RKO (cell line): ENCODE measurements at regions not wholly inside any gene's neighbourhood (a gene's known extent, or its start where the extent isn't known, plus 50 kb on each side); places are given as distances from the start of the nearest gene placed in this dataset.
A peak's percentile ranks its signal among the peaks of the same experiment; 100 is the strongest.

Source experiments
- DNase-seq: peaks from one replicate; pipeline ENCODE4 v3.0.0-alpha.2; 2016; ENCODE audit warnings: low spot score

DNA sequence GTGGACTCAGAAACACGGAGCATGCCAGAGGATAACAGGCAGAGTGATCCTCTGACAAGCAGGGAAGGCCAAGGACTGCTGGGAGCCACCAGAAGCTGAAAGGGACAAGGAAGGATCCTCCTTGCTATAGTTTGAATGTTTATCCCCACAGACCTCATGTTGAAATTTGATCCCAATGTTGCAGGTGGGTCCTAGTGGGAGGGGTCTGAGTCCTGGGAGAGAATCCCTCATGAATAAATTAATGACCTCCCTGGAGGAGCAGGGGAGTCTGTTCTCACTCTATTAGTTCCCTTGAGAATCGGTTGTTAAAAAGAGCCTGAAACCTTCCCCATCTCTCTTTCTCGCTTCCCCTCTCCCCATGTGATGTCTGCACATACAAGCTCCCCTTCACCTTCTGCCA, 124.4 kb downstream of the FBXO15 start:
- DNase-seq = no peak

DNA sequence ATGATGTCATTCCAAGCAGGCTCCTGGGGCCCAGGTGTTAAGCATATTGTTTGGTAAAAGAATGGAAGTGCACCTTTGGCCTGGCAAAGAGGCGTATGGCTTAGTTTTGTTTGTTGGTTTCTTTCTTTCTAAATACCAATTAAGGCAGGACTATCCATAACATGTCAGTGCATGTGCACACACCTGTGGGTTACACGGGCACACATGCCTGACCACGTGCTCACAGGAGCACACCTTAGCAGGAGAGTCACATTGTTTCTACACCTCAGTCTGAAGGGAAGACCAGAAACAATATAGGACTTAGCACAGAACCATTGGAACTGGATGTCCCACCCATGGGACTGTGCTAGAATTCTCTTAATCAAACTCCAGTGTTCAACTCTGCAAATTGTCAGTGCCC, 127.8 kb downstream of the FBXO15 start:
- DNase-seq = no peak

DNA sequence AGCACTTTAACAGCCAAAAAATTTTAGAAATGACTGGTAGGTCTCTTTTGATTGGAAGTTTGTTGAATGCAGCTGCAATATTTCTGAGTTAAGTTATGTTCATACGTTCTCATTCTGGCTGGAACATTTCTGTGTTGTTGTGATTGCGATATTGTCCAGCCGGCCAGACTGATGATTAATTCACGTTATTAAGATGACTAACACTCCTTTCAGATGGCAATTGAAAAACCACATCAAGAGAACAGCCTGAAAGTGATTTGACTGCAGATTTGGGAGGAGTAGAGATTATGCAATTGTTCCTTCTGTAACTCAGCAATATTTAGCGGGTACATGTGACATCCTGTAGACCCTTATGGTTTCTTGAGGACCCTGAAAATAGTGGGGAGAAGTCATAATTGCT, 133.7 kb downstream of the FBXO15 start:
- peak; percentile 40 for DNase-seq

DNA sequence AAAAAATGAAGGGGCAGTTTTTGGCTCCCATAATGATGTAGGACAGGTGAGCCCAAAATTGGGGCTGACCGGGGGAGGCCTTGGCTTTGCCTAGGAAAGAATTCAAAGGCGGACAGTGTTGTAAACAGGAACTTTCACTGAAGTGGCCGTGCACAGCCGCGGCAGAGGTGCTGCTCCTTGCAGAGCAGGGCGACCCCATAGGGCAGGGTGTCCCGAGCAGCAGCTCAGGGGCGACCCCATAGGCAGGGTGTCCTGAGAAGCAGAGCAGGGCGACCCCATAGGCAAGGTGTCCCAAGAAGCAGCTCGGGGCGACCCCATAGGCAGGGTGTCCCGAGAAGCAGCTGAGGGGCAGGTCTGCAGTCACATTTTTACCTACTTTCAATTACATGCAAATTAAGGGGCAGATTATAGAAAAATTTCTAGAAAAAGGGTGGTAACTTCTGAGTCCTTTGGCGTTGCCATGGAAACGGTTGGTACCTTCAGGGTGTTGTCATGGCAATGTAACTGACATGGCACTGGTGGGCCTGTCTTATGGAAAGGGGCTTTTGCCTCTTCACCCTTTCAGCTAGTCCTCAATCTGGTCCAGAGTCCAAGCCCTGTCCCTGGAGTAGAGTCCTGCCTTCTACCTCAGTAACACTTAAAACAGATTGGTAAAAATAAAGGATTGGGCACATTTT, 134.5 kb downstream of the FBXO15 start:
- DNase-seq = no peak

DNA sequence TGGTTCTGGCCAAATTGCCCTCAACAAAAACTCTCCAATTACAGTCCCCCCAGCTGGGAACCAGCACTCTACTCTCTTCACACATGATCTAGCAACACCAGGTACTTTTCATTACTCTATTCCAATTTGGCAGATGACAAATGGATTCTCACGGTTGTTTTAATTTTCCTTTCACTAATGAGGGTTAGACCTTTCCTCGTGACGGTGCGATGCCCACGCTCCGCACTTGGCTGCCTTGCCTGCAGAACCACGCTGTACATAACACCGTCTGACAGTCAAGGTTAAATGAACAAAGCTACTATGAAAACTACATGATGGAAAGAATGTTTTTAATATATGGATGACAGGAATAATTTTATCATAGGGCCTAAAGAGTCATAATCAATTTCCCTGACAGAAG, 141.5 kb downstream of the FBXO15 start:
- no peak for DNase-seq

DNA sequence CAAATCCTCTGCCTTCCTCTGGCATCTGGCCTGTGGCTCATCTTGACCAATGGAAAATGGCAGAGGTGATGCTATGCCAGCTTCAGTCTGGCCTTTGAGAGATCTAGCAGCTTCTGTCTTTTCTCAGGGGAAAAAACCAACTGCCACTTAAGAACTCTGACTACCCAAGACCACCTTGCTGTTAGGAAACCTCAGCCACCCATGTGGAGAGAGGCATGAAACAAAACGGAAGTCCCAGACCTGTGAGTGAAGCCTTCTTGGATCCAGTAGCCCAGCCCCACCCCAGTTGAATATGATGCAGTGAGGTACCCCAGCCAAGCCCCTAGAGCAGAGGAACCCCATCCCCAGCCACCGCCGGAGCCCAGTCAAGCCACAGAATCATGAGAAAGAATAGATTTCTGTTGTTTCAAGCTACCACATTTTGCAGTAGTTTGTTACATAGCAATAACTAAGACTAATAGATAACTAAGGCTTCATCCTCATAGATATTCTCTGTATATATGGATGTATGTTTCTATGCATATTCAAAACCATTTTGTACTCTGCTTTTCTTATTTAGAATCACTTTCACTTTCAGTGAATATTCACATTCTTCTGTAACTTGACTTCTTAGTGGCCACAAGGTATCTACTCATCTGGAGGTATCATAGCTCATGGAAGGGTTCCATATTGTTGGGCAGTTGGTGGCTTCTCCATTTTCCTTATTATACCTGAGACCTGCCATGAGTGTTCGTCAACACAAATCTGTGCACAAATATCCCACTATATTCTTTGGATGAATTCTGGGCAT, 142.1 kb downstream of the FBXO15 start:
- no peak for DNase-seq

DNA sequence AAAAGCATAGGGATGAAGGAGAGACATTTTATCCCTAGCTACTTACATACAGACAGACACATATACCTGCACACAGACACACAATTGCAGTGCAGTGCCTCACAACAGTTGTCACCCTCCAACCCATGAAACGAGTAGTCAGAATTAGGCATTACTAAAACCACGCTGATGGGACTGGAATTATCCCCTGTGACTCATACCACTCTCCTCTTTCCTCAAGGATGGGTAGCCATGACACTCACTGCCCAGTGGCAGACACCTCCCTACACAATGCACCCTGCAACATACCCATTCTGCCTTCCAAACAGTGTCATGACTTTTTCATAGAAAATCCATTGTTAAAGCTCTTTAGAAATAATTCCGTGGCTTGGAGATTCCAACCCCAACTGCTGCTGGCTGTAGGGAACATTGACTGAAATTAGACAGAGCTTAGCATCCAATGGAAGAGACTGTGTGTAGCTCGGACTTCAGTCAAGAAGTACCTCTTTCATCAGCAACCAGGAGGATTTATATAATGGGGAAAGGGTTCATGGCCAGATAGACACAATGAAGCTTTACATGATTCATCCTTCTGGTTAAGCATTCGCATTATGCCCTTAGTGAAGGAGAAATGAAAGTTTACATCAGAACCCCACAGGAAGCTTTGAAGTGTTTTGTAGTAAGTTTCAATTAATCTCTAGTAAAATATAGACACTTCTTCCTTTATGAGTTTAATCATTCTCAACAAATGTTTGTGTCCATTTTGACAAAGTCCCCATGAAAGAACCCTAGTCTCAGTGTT, 155.2 kb downstream of the FBXO15 start:
- DNase-seq = no peak

DNA sequence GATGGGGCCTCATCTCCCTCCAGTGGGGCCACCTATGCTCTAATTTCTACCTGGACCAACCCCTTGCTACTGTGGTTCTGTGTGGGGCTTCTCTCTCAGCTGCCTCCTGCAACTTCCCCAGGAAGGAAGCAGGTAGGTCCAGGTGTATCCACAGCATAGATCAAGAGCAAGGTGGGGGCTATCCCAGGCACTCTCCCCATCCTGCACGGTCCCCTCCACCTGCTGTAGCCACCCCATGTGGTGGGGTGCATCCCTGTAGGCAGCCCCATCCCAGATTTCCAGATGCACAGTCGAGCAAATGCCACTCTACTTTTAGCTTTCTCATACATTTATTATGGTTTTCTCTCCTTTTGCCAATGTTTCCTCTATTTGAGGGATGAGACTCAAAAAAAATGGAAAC, 156.1 kb downstream of the FBXO15 start:
- DNase-seq = no peak

DNA sequence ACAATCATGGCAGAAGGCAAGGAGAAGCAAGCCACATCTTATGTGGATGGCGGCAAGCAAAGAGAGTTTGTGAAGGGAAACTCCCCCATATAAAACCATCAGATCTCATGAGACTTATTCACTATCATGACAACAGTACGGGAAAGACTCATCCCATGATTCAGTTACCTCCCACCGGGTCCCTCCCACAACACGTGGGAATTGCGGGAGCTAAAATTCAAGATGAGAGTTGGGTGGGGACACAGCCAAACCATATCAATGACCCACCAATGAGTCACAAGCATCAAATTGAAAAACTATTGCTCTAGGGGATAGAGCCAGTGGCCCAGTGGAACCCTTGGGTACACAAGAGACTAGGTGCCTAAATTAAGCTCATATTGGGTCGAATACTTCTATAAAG, 157.4 kb downstream of the FBXO15 start:
- DNase-seq = no peak

DNA sequence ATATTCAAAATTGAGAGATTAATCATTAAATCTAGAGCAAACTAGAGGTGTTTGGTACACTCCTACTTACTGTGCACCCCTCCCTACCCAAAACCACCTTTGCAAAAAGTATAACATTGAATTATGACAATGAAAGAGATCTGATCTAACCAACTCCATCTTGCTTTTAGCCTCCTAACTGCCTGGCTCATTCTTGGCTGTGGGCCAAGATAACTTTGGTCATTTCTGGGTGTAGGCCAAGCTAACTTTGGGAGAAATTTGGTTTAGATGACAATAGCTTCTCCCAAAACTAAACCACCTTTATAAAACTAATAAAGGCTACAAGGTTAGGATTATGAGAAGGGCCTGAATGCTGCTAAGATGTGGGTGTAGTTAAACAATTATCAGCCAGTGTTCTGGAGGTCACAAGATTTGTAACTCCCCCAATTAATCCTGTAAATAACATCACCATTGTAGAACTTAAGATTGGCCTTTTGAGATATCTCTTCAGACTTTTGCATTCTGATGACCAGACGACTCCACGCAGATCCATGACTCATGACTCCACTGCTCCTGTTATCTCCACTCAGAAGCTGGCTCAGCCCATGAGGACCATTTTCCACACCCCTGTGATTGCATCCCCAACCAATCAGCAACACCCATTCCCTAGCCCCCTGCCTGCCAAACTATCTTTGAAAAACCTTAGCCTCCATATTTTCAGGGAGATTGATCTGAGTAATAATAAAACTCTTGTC, 160.2 kb downstream of the FBXO15 start:
- DNase-seq = no peak

DNA sequence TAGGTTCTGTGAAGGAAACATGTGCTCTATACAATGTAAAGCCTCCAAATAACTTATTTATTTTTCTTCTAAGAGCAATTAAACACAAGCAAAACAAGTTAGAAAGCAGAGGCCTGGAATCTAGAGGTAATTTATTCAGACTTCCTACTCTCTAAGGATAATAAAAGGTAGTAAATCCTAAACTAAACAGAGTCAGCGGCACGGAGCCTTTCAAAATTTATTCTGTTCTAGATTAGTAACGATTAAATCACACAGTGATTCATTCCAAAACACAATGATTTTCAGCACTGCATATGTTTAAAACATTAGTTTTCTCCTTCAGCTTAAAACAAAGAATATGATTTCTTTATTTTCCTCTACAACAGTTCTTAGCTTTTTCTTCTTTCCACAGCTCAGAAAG, 160.9 kb downstream of the FBXO15 start:
- no peak for DNase-seq

DNA sequence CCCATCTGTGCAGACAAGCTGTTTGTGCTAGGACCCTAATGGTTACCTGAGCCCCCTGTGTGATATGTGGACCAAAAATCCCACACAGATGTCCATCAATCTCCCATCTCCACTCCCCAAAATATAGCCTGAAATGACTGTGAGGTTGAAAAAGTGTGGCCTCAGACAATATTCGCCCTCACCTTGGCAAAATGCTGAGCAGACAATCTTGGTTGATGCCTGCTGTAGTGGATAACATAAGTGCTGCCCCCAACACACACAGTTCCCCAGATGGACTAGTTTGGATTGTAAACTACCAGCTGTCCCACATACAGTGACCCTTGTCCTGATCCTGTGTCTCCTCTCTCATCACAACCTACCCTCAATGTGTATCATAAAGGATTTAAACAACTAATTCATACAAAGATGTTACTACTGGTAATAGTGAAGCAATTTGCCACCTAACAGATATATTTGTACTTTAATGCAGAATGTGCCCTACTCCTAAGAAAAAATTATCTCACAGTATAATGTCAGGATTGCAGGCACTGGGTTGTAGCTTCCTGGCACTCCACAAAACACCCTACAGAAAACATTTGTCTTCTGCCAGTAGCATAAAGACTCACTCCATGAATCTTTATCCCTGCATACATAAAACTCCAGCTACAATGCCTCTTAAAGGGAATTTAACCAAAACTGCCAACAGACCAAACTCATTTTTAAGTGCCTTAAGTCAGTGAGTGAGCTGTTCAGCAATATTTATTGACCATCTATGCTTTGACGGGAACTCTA, 161.6 kb downstream of the FBXO15 start:
- DNase-seq = no peak

DNA sequence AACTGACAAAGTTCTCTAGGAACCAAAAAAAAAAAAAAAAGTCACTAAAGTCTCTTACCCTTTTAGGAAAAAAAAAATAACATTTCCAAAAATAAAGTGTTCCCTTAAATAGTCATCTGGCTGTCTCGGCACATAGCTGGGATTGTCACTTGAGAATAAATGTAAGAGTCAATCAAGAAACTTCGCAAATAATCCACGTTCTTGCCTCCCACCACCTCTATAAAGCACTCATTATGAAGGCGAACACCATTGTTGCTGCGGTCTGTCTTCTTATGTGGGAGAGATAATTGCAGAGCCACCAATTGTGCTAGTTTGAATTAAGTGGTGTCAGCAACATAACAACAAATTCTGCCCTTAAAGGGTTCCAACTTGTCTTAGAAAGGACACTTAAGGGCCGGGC, 163.7 kb downstream of the FBXO15 start:
- no peak for DNase-seq

DNA sequence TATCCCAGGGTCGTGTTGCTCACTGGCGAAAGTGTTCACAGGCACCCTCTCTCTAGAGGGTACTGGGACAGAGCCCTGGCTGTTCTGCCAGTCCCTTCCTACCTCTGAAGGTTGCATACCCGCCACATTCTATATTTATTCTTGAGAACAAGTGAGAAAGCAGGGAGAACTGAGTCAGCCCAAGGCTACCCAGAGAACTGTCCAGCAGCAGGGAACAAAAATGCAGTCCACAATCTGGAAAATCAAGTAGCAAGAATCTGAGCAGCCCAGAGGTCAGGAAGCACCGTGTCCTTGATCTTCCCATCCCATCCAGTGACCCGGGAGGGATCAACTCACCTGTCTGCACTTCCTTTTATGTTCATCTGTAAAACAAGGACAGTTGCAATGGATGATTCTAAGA, 164.1 kb downstream of the FBXO15 start:
- no peak for DNase-seq

DNA sequence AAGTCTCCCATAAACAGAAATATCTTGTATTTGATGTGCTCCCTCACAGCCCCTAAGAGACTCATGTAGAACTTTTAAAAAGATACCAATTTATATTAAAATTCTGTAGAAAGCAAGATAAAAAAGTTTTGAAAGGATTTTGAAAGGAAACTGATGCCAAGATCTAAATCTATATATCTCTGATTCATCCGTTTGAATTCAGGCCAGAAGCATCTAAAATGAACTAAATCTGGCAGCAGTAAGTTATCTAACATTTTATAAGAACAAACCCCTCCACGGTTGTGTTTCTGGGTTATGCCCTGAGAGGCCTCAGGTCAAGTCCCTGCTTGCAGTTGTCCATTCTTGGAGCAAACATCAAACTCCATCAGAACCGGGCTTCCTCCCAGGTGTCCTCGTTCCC, 165.8 kb downstream of the FBXO15 start:
- no peak for DNase-seq

DNA sequence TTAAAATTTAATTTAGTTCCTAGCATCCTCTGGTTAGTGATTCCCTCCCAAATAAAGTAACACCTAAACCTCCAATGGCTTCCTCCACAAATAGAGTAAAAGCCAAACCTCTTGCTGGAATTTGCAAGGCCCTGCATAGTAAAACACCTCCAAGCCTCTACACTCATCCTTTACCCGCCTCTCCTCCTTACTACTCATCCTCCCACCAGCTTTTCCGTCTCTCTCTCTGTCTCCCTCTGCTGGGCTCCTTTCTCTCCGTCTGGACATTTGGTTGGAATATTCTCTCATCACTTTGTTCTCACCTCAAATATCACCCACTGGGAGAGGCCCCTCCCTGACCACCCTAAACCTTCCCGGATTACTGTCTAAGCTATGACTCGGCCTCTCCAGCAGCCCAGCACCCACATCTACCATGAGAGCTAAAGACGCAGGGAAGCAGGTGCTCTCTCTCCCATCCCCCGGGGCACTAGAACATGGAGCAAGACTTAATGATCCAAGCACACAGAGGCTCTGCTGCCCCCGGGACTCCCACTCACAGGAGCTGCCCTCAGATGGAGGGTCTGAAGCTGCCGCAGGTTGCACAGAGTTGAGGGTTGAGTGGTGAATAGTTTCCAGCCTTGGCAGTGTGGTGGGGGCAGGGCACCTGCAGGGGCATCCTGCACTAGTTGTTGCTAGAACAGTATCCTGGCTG, 167.2 kb downstream of the FBXO15 start:
- peak; percentile 69 for DNase-seq

DNA sequence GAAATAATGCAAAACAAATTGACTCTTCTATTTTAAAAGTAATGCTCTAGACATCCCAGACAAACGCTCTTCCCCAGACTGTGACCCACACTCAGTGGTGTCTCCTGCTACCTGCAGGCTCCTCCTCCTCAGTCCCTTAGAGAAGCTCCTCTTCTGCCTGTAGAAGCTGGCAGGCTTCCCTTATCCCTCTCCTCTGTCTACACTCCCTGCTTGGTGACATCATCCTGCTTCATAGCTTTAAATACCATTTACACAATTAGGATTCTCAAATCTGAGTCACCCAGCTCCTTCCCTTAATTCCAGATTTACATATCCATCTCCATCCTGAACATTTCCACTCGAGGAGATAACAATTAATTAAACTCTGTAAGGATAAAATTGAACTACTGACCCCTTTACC, 167.9 kb downstream of the FBXO15 start:
- DNase-seq = peak; percentile 9

DNA sequence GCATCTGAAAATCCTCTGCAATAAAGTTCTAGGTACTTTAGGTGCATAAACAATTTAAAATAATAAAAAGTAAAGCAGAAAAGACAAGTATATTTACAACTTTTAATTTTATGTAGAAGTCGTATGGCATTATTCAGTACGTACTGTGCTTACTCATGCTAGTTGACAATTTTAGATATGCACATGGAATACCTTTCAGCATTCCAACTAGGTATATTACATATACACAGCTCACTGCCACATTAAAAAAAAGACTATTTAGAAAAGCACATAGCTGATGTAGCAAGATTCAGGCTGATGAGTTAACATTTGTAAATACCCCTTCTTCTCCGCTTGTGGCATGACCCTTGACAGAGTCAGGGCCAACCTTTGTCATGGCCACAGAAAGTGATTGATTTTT, 171.2 kb downstream of the FBXO15 start:
- no peak for DNase-seq

DNA sequence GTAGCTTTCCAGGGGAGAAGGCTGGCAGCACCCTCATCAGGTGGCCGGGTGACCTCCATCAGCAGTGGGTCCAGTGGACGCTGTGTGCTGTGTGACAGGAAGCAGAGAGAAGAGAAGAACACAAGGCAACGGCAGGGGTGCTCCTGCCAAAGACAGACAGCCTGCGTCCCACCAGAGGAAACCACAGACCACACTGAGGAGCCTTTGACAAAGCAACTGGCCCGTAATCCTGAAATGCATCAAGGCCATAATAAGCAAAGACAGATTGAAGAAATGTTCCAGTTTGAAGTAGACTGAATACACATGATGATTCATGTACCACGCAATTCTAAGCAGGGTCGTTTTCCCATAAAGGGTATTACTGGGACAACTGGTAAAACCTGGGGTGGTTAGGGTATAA, 172.4 kb downstream of the FBXO15 start:
- DNase-seq = no peak

DNA sequence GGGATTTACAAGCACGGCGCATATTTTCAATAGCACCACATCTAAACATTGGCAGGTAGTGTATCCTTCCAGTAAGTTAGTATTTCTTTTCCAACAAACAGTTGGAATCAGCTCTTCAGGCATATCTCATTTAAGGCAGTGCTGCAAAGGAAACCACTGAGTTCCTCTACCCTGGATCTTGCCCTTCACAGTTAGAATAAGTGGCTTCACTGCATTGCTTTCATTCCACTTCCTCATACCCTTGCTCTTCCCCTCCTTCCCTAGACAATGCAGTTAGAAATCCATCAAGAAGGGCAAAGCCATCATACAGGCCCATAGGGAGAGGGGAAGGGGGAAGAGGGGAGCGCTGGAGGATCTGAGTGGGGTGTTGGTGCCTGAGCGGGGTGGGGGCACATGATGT, 173.7 kb downstream of the FBXO15 start:
- DNase-seq = no peak

DNA sequence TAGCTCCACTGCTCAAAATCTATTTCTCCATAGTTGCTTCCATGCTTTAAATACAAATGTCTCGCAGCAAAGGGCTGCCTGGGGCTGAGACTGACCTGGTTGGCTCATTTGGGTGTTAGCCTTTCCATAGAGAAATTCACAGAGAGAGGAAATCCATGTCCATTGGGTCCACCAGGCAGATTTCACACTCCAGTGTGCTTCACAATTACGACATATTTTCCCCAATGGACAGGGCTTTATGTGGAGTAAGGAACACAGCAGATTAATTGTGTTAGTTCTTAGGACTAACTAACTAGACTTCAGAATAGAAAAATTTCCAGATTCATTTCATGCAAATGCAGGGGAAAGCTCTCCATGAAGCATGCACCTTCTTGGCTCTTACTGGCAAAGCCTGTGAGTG, 180.7 kb downstream of the FBXO15 start:
- no peak for DNase-seq
